H1 (cell line): ENCODE measurements at regions not wholly inside any gene's neighbourhood (a gene's known extent, or its start where the extent isn't known, plus 50 kb on each side); places are given as distances from the start of the nearest gene placed in this dataset.

ENCODE experiments used
- CTCF ChIA-PET: fragments of 300-600 bp; sonication (Branson Sonifier 250); formaldehyde crosslinking; loops from one replicate; lab custom pipeline; 2021; ENCODE audit not compliant: partially characterized antibody; lab: Charles Lee
- POLR2A ChIA-PET: fragments of 300-600 bp; sonication (Branson Sonifier 250); formaldehyde crosslinking; loops from one replicate; lab custom pipeline; 2021; ENCODE audit warnings: inconsistent platforms; ENCODE audit not compliant: partially characterized antibody; lab: Charles Lee
- DNase-seq, 2 experiments: peaks; one replicate each; pipeline versions ENCODE4 v3.0.0 to v3.0.0-alpha.2; 2010 to 2022; ENCODE audit warnings: low spot score in 2 of 2, low read depth in 1 of 2, mixed read lengths in 1 of 2
- FAIRE-seq: peaks from 2 replicates; lab custom pipeline; 2011; peaks lifted over from hg19 to GRCh38; lab: Jason Lieb, UNC
- H2AFZ ChIP-seq: 2 replicates; pipeline ENCODE4 v1.8.1; 2012; ENCODE audit warnings: low read length, inconsistent platforms
- H2AK5ac ChIP-seq: 2 replicates; pipeline ENCODE4 v1.6.1; 2013; ENCODE audit warnings: low read depth, low read length
- H2BK120ac ChIP-seq: replicated peaks from 2 replicates; pipeline ENCODE3; 2013; ENCODE audit warnings: low read depth, low read length, inconsistent platforms
- H2BK12ac ChIP-seq: 2 replicates; pipeline ENCODE4 v1.6.1; 2013; ENCODE audit warnings: low read depth, low read length
- H2BK15ac ChIP-seq: 2 replicates; pipeline ENCODE4 v1.6.1; 2013; ENCODE audit warnings: low read length
- H2BK20ac ChIP-seq: 2 replicates; pipeline ENCODE4 v1.6.1; 2013; ENCODE audit warnings: low read length
- H2BK5ac ChIP-seq: 2 replicates; pipeline ENCODE4 v1.6.1; 2013; ENCODE audit warnings: low read depth, low read length
- H3K14ac ChIP-seq: 2 replicates; pipeline ENCODE4 v1.6.1; 2013; ENCODE audit warnings: inconsistent platforms; ENCODE audit not compliant: insufficient read length
- H3K18ac ChIP-seq: 2 replicates; pipeline ENCODE4 v1.6.1; 2013; ENCODE audit warnings: low read length; ENCODE audit errors: extremely low read depth
- H3K23ac ChIP-seq: 2 replicates; pipeline ENCODE4 v1.6.1; 2013; ENCODE audit warnings: inconsistent platforms; ENCODE audit not compliant: insufficient read length
- H3K23me2 ChIP-seq: 2 replicates; pipeline ENCODE4 v1.6.1; 2013; ENCODE audit warnings: low read depth, low read length
- H3K27ac ChIP-seq: 2 replicates; pipeline ENCODE4 v1.6.1; 2011; ENCODE audit warnings: low read depth, low read length, inconsistent platforms
- H3K27me3 ChIP-seq, 4 experiments: replicated peaks in 1 of 4; 1 replicate in 1 of 4; 2 replicates in 3 of 4; pipeline versions ENCODE4 v1.6.1 to v1.8.1; 2011 to 2013; ENCODE audit warnings: low read length in 3 of 4, mild to moderate bottlenecking in 3 of 4, inconsistent platforms in 2 of 4, mixed read lengths in 2 of 4, moderate library complexity in 1 of 4; ENCODE audit not compliant: control insufficient read depth in 3 of 4, insufficient read depth in 3 of 4; ENCODE audit errors: extremely low read depth in 1 of 4
- H3K36me3 ChIP-seq, 4 experiments: 2 replicates each; pipeline versions ENCODE4 v1.6.1 to v1.8.1; 2011 to 2013; ENCODE audit warnings: mild to moderate bottlenecking in 4 of 4, low read length in 3 of 4, moderate library complexity in 2 of 4, control low read depth in 1 of 4, inconsistent platforms in 1 of 4; ENCODE audit not compliant: insufficient read depth in 4 of 4, control insufficient read depth in 2 of 4
- H3K4ac ChIP-seq: replicated peaks from 2 replicates; pipeline ENCODE3; 2013; ENCODE audit warnings: low read length, low read depth, mixed read lengths, inconsistent platforms; ENCODE audit not compliant: insufficient read length
- H3K4me1 ChIP-seq, 4 experiments: replicated peaks in 1 of 4; 1 replicate in 1 of 4; 2 replicates in 3 of 4; pipeline versions ENCODE4 v1.6.1 to v1.8.1; 2011 to 2013; ENCODE audit warnings: low read length in 3 of 4, inconsistent platforms in 2 of 4, mixed read lengths in 1 of 4; ENCODE audit not compliant: insufficient read depth in 4 of 4, control insufficient read depth in 3 of 4
- H3K4me2 ChIP-seq, 2 experiments: 2 replicates each; pipeline versions ENCODE4 v1.6.1 to v1.8.1; 2011 to 2013; ENCODE audit warnings: low read depth in 2 of 2, low read length in 2 of 2, control low read depth in 1 of 2, inconsistent platforms in 1 of 2, mild to moderate bottlenecking in 1 of 2; ENCODE audit not compliant: insufficient read depth in 1 of 2
- H3K4me3 ChIP-seq, 4 experiments: fragments of 200-600, 300-600 bp in 1 of 4; sonication (generic), shearing (Covaris generic), sonication (Bioruptor Twin) in 1 of 4; 2 replicates each; pipeline versions ENCODE4 v1.5.1 to v1.8.1; 2011 to 2016; ENCODE audit warnings: low read length in 4 of 4, low read depth in 3 of 4, control low read depth in 2 of 4, inconsistent platforms in 2 of 4, mild to moderate bottlenecking in 2 of 4, mixed read lengths in 1 of 4, moderate library complexity in 1 of 4; ENCODE audit not compliant: insufficient read depth in 2 of 4; ENCODE audit errors: extremely low read depth in 1 of 4
- H3K56ac ChIP-seq: replicated peaks from 2 replicates; pipeline ENCODE3; 2013; ENCODE audit warnings: low read depth, mild to moderate bottlenecking, mixed read lengths, low read length, inconsistent platforms; ENCODE audit not compliant: insufficient read length
- H3K79me1 ChIP-seq: 2 replicates; pipeline ENCODE4 v1.6.1; 2013; ENCODE audit warnings: low read depth, low read length, control low read depth
- H3K79me2 ChIP-seq, 2 experiments: 2 replicates each; pipeline versions ENCODE4 v1.6.1 to v1.8.1; 2012 to 2013; ENCODE audit warnings: low read length in 2 of 2, mild to moderate bottlenecking in 2 of 2, inconsistent platforms in 1 of 2; ENCODE audit not compliant: insufficient read depth in 2 of 2, control insufficient read depth in 1 of 2
- H3K9ac ChIP-seq, 4 experiments: replicated peaks in 1 of 4; 1 replicate in 1 of 4; 2 replicates in 3 of 4; pipeline versions ENCODE4 v1.6.1 to v1.8.1; 2011 to 2013; ENCODE audit warnings: low read depth in 3 of 4, low read length in 3 of 4, control low read depth in 2 of 4, mild to moderate bottlenecking in 2 of 4, moderate library complexity in 2 of 4, inconsistent platforms in 1 of 4; ENCODE audit errors: extremely low read depth in 1 of 4
- H3K9me3 ChIP-seq, 2 experiments: 2 replicates each; pipeline versions ENCODE4 v1.6.1 to v1.8.1; 2012 to 2013; ENCODE audit warnings: mild to moderate bottlenecking in 2 of 2, moderate library complexity in 2 of 2, control low read depth in 1 of 2, inconsistent platforms in 1 of 2, low read depth in 1 of 2, low read length in 1 of 2, mixed read lengths in 1 of 2; ENCODE audit not compliant: insufficient read depth in 2 of 2
- H4K20me1 ChIP-seq, 2 experiments: replicated peaks in 1 of 2; 2 replicates each; pipeline versions ENCODE3 to v1.8.1; 2011 to 2013; ENCODE audit warnings: inconsistent platforms in 2 of 2, low read length in 2 of 2, mild to moderate bottlenecking in 1 of 2; ENCODE audit not compliant: insufficient read depth in 2 of 2, control insufficient read depth in 1 of 2
- H4K5ac ChIP-seq: 2 replicates; pipeline ENCODE4 v1.6.1; 2013; ENCODE audit warnings: low read length, low read depth, mixed read lengths, inconsistent platforms; ENCODE audit not compliant: insufficient read length
- H4K8ac ChIP-seq: 2 replicates; pipeline ENCODE4 v1.8.0; 2013; ENCODE audit warnings: mild to moderate bottlenecking, moderate library complexity, low read length, inconsistent platforms; ENCODE audit not compliant: insufficient read depth; ENCODE audit errors: extremely low read depth
- H4K91ac ChIP-seq: replicated peaks from 2 replicates; pipeline ENCODE3; 2013; ENCODE audit warnings: low read length, mixed read lengths, inconsistent platforms; ENCODE audit not compliant: insufficient read length
- WGBS, 2 experiments: shearing (Covaris generic) in 1 of 2; methylation state at CpG; one replicate each; pipeline versions ENCODE4 v1.1.6 to v1.1.7; 2013 to 2015; ENCODE audit warnings: low lambda C conversion rate in 2 of 2, mixed read lengths in 2 of 2, inconsistent platforms in 1 of 2, low coverage in 1 of 2, missing lambda C conversion rate in 1 of 2; ENCODE audit not compliant: insufficient replicate concordance in 2 of 2, insufficient coverage in 1 of 2, insufficient read length in 1 of 2; ENCODE audit errors: extremely low coverage in 1 of 2, missing lambda C conversion rate in 1 of 2; 5-methylcytosine and 5-hydroxymethylcytosine counted together

DNA sequence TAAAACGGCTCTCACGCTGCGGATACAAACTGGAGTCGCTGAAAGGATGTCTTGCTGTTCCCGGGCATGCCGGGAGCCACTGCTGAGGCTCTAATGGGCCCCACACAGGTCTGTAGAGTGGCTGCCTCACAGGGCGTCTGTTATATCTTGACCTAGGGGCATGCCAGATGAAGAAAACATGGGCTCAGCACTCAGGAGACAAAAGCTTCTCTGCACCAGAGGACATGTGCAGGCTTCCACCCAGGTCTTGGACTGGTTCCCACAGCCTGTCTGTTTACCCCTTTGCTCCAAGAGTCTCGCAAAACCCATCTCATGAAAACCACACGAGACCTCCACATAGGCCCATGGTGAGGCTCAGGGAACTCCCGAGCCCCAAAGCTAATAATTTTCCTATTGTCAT, 134.2 kb downstream of the RPS29 start:
- H2AFZ ChIP-seq, result no peak overlapping the region
- H2BK120ac ChIP-seq, result no peak overlapping the region
- H3K4me1 ChIP-seq, result peaks cover 0 to 4% (median 0%) of the 10 kb centered on the region in 4 experiments; a peak in 1 of 7 replicates
- H3K9ac ChIP-seq, result no peak overlapping the region
- DNase-seq, result no peak
- H3K79me2 ChIP-seq, result no peaks in the 10 kb centered on the region
- ChIA-PET CTCF (interaction anchor here (5.5 kb wide), 1 partner anchor 10 kb away, joined by 51 read pairs; no protein-coding TSS in a partner anchor), POLR2A (no interaction called here)
- no peak overlapping the region for H2BK12ac ChIP-seq
- WGBS, 2 experiments, result 89% methylated on average over 10 of the region's 10 CpGs; no CpG with 5 or more reads in 1 of the 2 experiments
- H3K23ac ChIP-seq, result no peak overlapping the region
- no peak overlapping the region for H4K5ac ChIP-seq
- H3K56ac ChIP-seq, result no peak overlapping the region
- no peak overlapping the region for H3K4ac ChIP-seq
- H3K27me3 ChIP-seq, result no peaks in the 10 kb centered on the region; a peak in 1 of 7 replicates
- H3K4me3 ChIP-seq, result no peak overlapping the region
- FAIRE-seq, result no peak
- H2AK5ac ChIP-seq, result no peak overlapping the region
- H3K27ac ChIP-seq, result no peak overlapping the region
- no peak overlapping the region for H3K14ac ChIP-seq
- no peak overlapping the region for H3K4me2 ChIP-seq
- H4K20me1 ChIP-seq, result no peaks in the 10 kb centered on the region
- peaks cover 0 to 3% of the 10 kb centered on the region in 2 experiments; a peak in 2 of 4 replicates for H3K9me3 ChIP-seq
- H2BK5ac ChIP-seq, result no peak overlapping the region
- no peaks in the 10 kb centered on the region for H3K36me3 ChIP-seq
- H3K18ac ChIP-seq, result no peak overlapping the region
- no peak overlapping the region for H4K91ac ChIP-seq
- no peak overlapping the region for H4K8ac ChIP-seq
- H2BK20ac ChIP-seq, result no peak overlapping the region
- H3K23me2 ChIP-seq, result no peaks in the 10 kb centered on the region
- no peaks in the 10 kb centered on the region for H3K79me1 ChIP-seq
- H2BK15ac ChIP-seq, result no peak overlapping the region
